H1 (cell line): ENCODE measurements at regions not wholly inside any gene's neighbourhood (a gene's known extent, or its start where the extent isn't known, plus 50 kb on each side); places are given as distances from the start of the nearest gene placed in this dataset.

ENCODE experiments used
- CTCF ChIA-PET: fragments of 300-600 bp; sonication (Branson Sonifier 250); formaldehyde crosslinking; loops from one replicate; lab custom pipeline; 2021; ENCODE audit not compliant: partially characterized antibody; lab: Charles Lee
- POLR2A ChIA-PET: fragments of 300-600 bp; sonication (Branson Sonifier 250); formaldehyde crosslinking; loops from one replicate; lab custom pipeline; 2021; ENCODE audit warnings: inconsistent platforms; ENCODE audit not compliant: partially characterized antibody; lab: Charles Lee
- DNase-seq, 2 experiments: peaks; one replicate each; pipeline versions ENCODE4 v3.0.0 to v3.0.0-alpha.2; 2010 to 2022; ENCODE audit warnings: low spot score in 2 of 2, low read depth in 1 of 2, mixed read lengths in 1 of 2
- FAIRE-seq: peaks from 2 replicates; lab custom pipeline; 2011; peaks lifted over from hg19 to GRCh38; lab: Jason Lieb, UNC
- H2AFZ ChIP-seq: 2 replicates; pipeline ENCODE4 v1.8.1; 2012; ENCODE audit warnings: low read length, inconsistent platforms
- H2AK5ac ChIP-seq: 2 replicates; pipeline ENCODE4 v1.6.1; 2013; ENCODE audit warnings: low read depth, low read length
- H2BK120ac ChIP-seq: replicated peaks from 2 replicates; pipeline ENCODE3; 2013; ENCODE audit warnings: low read depth, low read length, inconsistent platforms
- H2BK12ac ChIP-seq: 2 replicates; pipeline ENCODE4 v1.6.1; 2013; ENCODE audit warnings: low read depth, low read length
- H2BK15ac ChIP-seq: 2 replicates; pipeline ENCODE4 v1.6.1; 2013; ENCODE audit warnings: low read length
- H2BK20ac ChIP-seq: 2 replicates; pipeline ENCODE4 v1.6.1; 2013; ENCODE audit warnings: low read length
- H2BK5ac ChIP-seq: 2 replicates; pipeline ENCODE4 v1.6.1; 2013; ENCODE audit warnings: low read depth, low read length
- H3K14ac ChIP-seq: 2 replicates; pipeline ENCODE4 v1.6.1; 2013; ENCODE audit warnings: inconsistent platforms; ENCODE audit not compliant: insufficient read length
- H3K18ac ChIP-seq: 2 replicates; pipeline ENCODE4 v1.6.1; 2013; ENCODE audit warnings: low read length; ENCODE audit errors: extremely low read depth
- H3K23ac ChIP-seq: 2 replicates; pipeline ENCODE4 v1.6.1; 2013; ENCODE audit warnings: inconsistent platforms; ENCODE audit not compliant: insufficient read length
- H3K23me2 ChIP-seq: 2 replicates; pipeline ENCODE4 v1.6.1; 2013; ENCODE audit warnings: low read depth, low read length
- H3K27ac ChIP-seq: 2 replicates; pipeline ENCODE4 v1.6.1; 2011; ENCODE audit warnings: low read depth, low read length, inconsistent platforms
- H3K27me3 ChIP-seq, 4 experiments: replicated peaks in 1 of 4; 1 replicate in 1 of 4; 2 replicates in 3 of 4; pipeline versions ENCODE4 v1.6.1 to v1.8.1; 2011 to 2013; ENCODE audit warnings: low read length in 3 of 4, mild to moderate bottlenecking in 3 of 4, inconsistent platforms in 2 of 4, mixed read lengths in 2 of 4, moderate library complexity in 1 of 4; ENCODE audit not compliant: control insufficient read depth in 3 of 4, insufficient read depth in 3 of 4; ENCODE audit errors: extremely low read depth in 1 of 4
- H3K36me3 ChIP-seq, 4 experiments: 2 replicates each; pipeline versions ENCODE4 v1.6.1 to v1.8.1; 2011 to 2013; ENCODE audit warnings: mild to moderate bottlenecking in 4 of 4, low read length in 3 of 4, moderate library complexity in 2 of 4, control low read depth in 1 of 4, inconsistent platforms in 1 of 4; ENCODE audit not compliant: insufficient read depth in 4 of 4, control insufficient read depth in 2 of 4
- H3K4ac ChIP-seq: replicated peaks from 2 replicates; pipeline ENCODE3; 2013; ENCODE audit warnings: low read length, low read depth, mixed read lengths, inconsistent platforms; ENCODE audit not compliant: insufficient read length
- H3K4me1 ChIP-seq, 4 experiments: replicated peaks in 1 of 4; 1 replicate in 1 of 4; 2 replicates in 3 of 4; pipeline versions ENCODE4 v1.6.1 to v1.8.1; 2011 to 2013; ENCODE audit warnings: low read length in 3 of 4, inconsistent platforms in 2 of 4, mixed read lengths in 1 of 4; ENCODE audit not compliant: insufficient read depth in 4 of 4, control insufficient read depth in 3 of 4
- H3K4me2 ChIP-seq, 2 experiments: 2 replicates each; pipeline versions ENCODE4 v1.6.1 to v1.8.1; 2011 to 2013; ENCODE audit warnings: low read depth in 2 of 2, low read length in 2 of 2, control low read depth in 1 of 2, inconsistent platforms in 1 of 2, mild to moderate bottlenecking in 1 of 2; ENCODE audit not compliant: insufficient read depth in 1 of 2
- H3K4me3 ChIP-seq, 4 experiments: fragments of 200-600, 300-600 bp in 1 of 4; sonication (generic), shearing (Covaris generic), sonication (Bioruptor Twin) in 1 of 4; 2 replicates each; pipeline versions ENCODE4 v1.5.1 to v1.8.1; 2011 to 2016; ENCODE audit warnings: low read length in 4 of 4, low read depth in 3 of 4, control low read depth in 2 of 4, inconsistent platforms in 2 of 4, mild to moderate bottlenecking in 2 of 4, mixed read lengths in 1 of 4, moderate library complexity in 1 of 4; ENCODE audit not compliant: insufficient read depth in 2 of 4; ENCODE audit errors: extremely low read depth in 1 of 4
- H3K56ac ChIP-seq: replicated peaks from 2 replicates; pipeline ENCODE3; 2013; ENCODE audit warnings: low read depth, mild to moderate bottlenecking, mixed read lengths, low read length, inconsistent platforms; ENCODE audit not compliant: insufficient read length
- H3K79me1 ChIP-seq: 2 replicates; pipeline ENCODE4 v1.6.1; 2013; ENCODE audit warnings: low read depth, low read length, control low read depth
- H3K79me2 ChIP-seq, 2 experiments: 2 replicates each; pipeline versions ENCODE4 v1.6.1 to v1.8.1; 2012 to 2013; ENCODE audit warnings: low read length in 2 of 2, mild to moderate bottlenecking in 2 of 2, inconsistent platforms in 1 of 2; ENCODE audit not compliant: insufficient read depth in 2 of 2, control insufficient read depth in 1 of 2
- H3K9ac ChIP-seq, 4 experiments: replicated peaks in 1 of 4; 1 replicate in 1 of 4; 2 replicates in 3 of 4; pipeline versions ENCODE4 v1.6.1 to v1.8.1; 2011 to 2013; ENCODE audit warnings: low read depth in 3 of 4, low read length in 3 of 4, control low read depth in 2 of 4, mild to moderate bottlenecking in 2 of 4, moderate library complexity in 2 of 4, inconsistent platforms in 1 of 4; ENCODE audit errors: extremely low read depth in 1 of 4
- H3K9me3 ChIP-seq, 2 experiments: 2 replicates each; pipeline versions ENCODE4 v1.6.1 to v1.8.1; 2012 to 2013; ENCODE audit warnings: mild to moderate bottlenecking in 2 of 2, moderate library complexity in 2 of 2, control low read depth in 1 of 2, inconsistent platforms in 1 of 2, low read depth in 1 of 2, low read length in 1 of 2, mixed read lengths in 1 of 2; ENCODE audit not compliant: insufficient read depth in 2 of 2
- H4K20me1 ChIP-seq, 2 experiments: replicated peaks in 1 of 2; 2 replicates each; pipeline versions ENCODE3 to v1.8.1; 2011 to 2013; ENCODE audit warnings: inconsistent platforms in 2 of 2, low read length in 2 of 2, mild to moderate bottlenecking in 1 of 2; ENCODE audit not compliant: insufficient read depth in 2 of 2, control insufficient read depth in 1 of 2
- H4K5ac ChIP-seq: 2 replicates; pipeline ENCODE4 v1.6.1; 2013; ENCODE audit warnings: low read length, low read depth, mixed read lengths, inconsistent platforms; ENCODE audit not compliant: insufficient read length
- H4K8ac ChIP-seq: 2 replicates; pipeline ENCODE4 v1.8.0; 2013; ENCODE audit warnings: mild to moderate bottlenecking, moderate library complexity, low read length, inconsistent platforms; ENCODE audit not compliant: insufficient read depth; ENCODE audit errors: extremely low read depth
- H4K91ac ChIP-seq: replicated peaks from 2 replicates; pipeline ENCODE3; 2013; ENCODE audit warnings: low read length, mixed read lengths, inconsistent platforms; ENCODE audit not compliant: insufficient read length
- BACH1 ChIP-seq: IDR thresholded peaks from 2 replicates; pipeline ENCODE4 v1.6.1; 2012; ENCODE audit warnings: low read length, improper control_type of control experiment
- BRCA1 ChIP-seq: IDR thresholded peaks from 2 replicates; pipeline ENCODE4 v1.6.1; 2012; ENCODE audit warnings: low read depth, low read length, improper control_type of control experiment
- CREB1 ChIP-seq: IDR thresholded peaks from 2 replicates; pipeline ENCODE4 v1.6.1; 2012; ENCODE audit warnings: inconsistent platforms
- EP300 ChIP-seq, 2 experiments: IDR thresholded peaks; 1 replicate in 1 of 2; 2 replicates in 1 of 2; pipeline ENCODE4 v1.6.1; 2011 to 2012; ENCODE audit warnings: low read depth in 2 of 2, low read length in 2 of 2, mild to moderate bottlenecking in 2 of 2, borderline replicate concordance in 1 of 2, inconsistent platforms in 1 of 2, moderate library complexity in 1 of 2
- EZH2 ChIP-seq: fragments of 200-600 bp; sonication (generic); IDR thresholded peaks from 2 replicates; pipeline ENCODE4 v1.7.1; 2012; ENCODE audit warnings: low read depth, mild to moderate bottlenecking, moderate library complexity, low read length, inconsistent platforms; ENCODE audit not compliant: severe bottlenecking
- JUND ChIP-seq: IDR thresholded peaks from 2 replicates; pipeline ENCODE4 v1.6.1; 2011; ENCODE audit warnings: mild to moderate bottlenecking, improper control_type of control experiment, low read length
- KDM4A ChIP-seq: IDR thresholded peaks from one replicate; pipeline ENCODE4 v1.7.1; 2012; ENCODE audit warnings: low read depth, mild to moderate bottlenecking, moderate library complexity, low read length, inconsistent platforms; ENCODE audit not compliant: severe bottlenecking
- KDM5A ChIP-seq: fragments of 200-600 bp; IDR thresholded peaks from 2 replicates; pipeline ENCODE4 v1.7.1; 2012; ENCODE audit warnings: mild to moderate bottlenecking, low read length, inconsistent platforms, mixed read lengths
- MAX ChIP-seq: IDR thresholded peaks from 2 replicates; pipeline ENCODE4 v1.6.1; 2012; ENCODE audit warnings: inconsistent platforms
- POLR2A ChIP-seq, 2 experiments: IDR thresholded peaks; 1 replicate in 1 of 2; 2 replicates in 1 of 2; pipeline ENCODE4 v1.6.1; 2011; ENCODE audit warnings: low read depth in 2 of 2, low read length in 2 of 2, mild to moderate bottlenecking in 2 of 2; ENCODE audit errors: control extremely low read depth in 1 of 2
- POLR2AphosphoS5 ChIP-seq: IDR thresholded peaks from 2 replicates; pipeline ENCODE4 v1.6.1; 2011; ENCODE audit warnings: low read depth, low read length
- POU5F1 ChIP-seq: IDR thresholded peaks from 2 replicates; pipeline ENCODE4 v1.6.1; 2011; ENCODE audit warnings: low read depth, mild to moderate bottlenecking, low read length, moderate library complexity
- RFX5 ChIP-seq: IDR thresholded peaks from 2 replicates; pipeline ENCODE4 v1.6.1; 2011; ENCODE audit warnings: low read depth, low read length, improper control_type of control experiment, borderline replicate concordance
- SIN3A ChIP-seq, 2 experiments: IDR thresholded peaks in 1 of 2; conservative IDR thresholded peaks in 1 of 2; 2 replicates each; pipeline ENCODE4 v1.6.1; 2011 to 2012; ENCODE audit warnings: low read length in 2 of 2, improper control_type of control experiment in 1 of 2, low read depth in 1 of 2, mild to moderate bottlenecking in 1 of 2
- SIX5 ChIP-seq: IDR thresholded peaks from 2 replicates; pipeline ENCODE4 v1.6.1; 2011; ENCODE audit warnings: mild to moderate bottlenecking, low read depth, low read length
- SP1 ChIP-seq: IDR thresholded peaks from 2 replicates; pipeline ENCODE4 v1.6.1; 2011; ENCODE audit warnings: low read depth, low read length
- SP4 ChIP-seq: IDR thresholded peaks from 2 replicates; pipeline ENCODE4 v1.6.1; 2012; ENCODE audit warnings: low read length, inconsistent platforms
- WGBS, 2 experiments: shearing (Covaris generic) in 1 of 2; methylation state at CpG; one replicate each; pipeline versions ENCODE4 v1.1.6 to v1.1.7; 2013 to 2015; ENCODE audit warnings: low lambda C conversion rate in 2 of 2, mixed read lengths in 2 of 2, inconsistent platforms in 1 of 2, low coverage in 1 of 2, missing lambda C conversion rate in 1 of 2; ENCODE audit not compliant: insufficient replicate concordance in 2 of 2, insufficient coverage in 1 of 2, insufficient read length in 1 of 2; ENCODE audit errors: extremely low coverage in 1 of 2, missing lambda C conversion rate in 1 of 2; 5-methylcytosine and 5-hydroxymethylcytosine counted together

- Histone ChIP-seq H4K5ac (no peak overlapping the region), H3K4me1 (no peaks in the 10 kb centered on the region), H2BK12ac (no peak overlapping the region), H3K4ac (no peak overlapping the region), H2AFZ (no peak overlapping the region), H2AK5ac (no peak overlapping the region), H3K4me2 (no peak overlapping the region), H2BK20ac (no peak overlapping the region), H3K56ac (no peak overlapping the region), H3K79me1 (no peaks in the 10 kb centered on the region), H2BK5ac (no peak overlapping the region), H2BK120ac (no peak overlapping the region), H3K27ac (no peak overlapping the region), H4K20me1 (no peaks in the 10 kb centered on the region), H3K36me3 (no peaks in the 10 kb centered on the region), H3K14ac (no peak overlapping the region), H3K9ac (no peak overlapping the region), H3K4me3 (no peak overlapping the region), H3K79me2 (no peaks in the 10 kb centered on the region), H3K23ac (no peak overlapping the region), H3K23me2 (no peaks in the 10 kb centered on the region), H4K8ac (no peak overlapping the region), H2BK15ac (no peak overlapping the region), H3K18ac (no peak overlapping the region), H3K27me3 (no peaks in the 10 kb centered on the region), H4K91ac (no peak overlapping the region), H3K9me3 (no peaks in the 10 kb centered on the region)
- ChIA-PET POLR2A (no interaction called here), CTCF (no interaction called here)
- DNase-seq (no peak), FAIRE-seq (no peak)
- WGBS, 2 experiments, result 90% methylated on average over 4 of the region's 4 CpGs; no CpG with 5 or more reads in 1 of the 2 experiments
- TF ChIP-seq SIN3A (conservative IDR thresholded peaks at IDR 0.05 in 1 of 2, IDR thresholded peaks at IDR 0.05 in 1 of 2; ENCODE audit: low read depth in 1 of 2, low read length in 2 of 2) (no peak), BACH1 (no peak), MAX (no peak), SP1 (no peak), EP300 (IDR thresholded peaks at IDR 0.05; ENCODE audit: borderline replicate concordance in 1 of 2, low read depth in 2 of 2, low read length in 2 of 2) (no peak), JUND (no peak), POLR2A (IDR thresholded peaks at IDR 0.05; ENCODE audit: control extremely low read depth in 1 of 2, low read depth in 2 of 2, low read length in 2 of 2) (no peak), POU5F1 (no peak), POLR2AphosphoS5 (no peak), CREB1 (no peak), KDM5A (no peak), SP4 (no peak), KDM4A (no peak), EZH2 (no peak), SIX5 (no peak), BRCA1 (no peak), RFX5 (no peak)
These were observed 164.1 kb upstream of the ZSWIM2 start for GRCh38 chr2:187013058-187013457.
